ENCODE measurements at regions not wholly inside any gene's neighbourhood (a gene's known extent, or its start where the extent isn't known, plus 50 kb on each side); places are given as distances from the start of the nearest gene placed in this dataset.

- no peak overlapping the region for H3K4me3 Mint-ChIP-seq
- no peaks in the 10 kb centered on the region for H3K27me3 Mint-ChIP-seq (ENCODE audit: low read depth)
- POLR2A ChIA-PET = no interaction called here
- H3K4me1 Mint-ChIP-seq = no peaks in the 10 kb centered on the region
- DNase-seq (ENCODE audit: low spot score) = no peak
- H3K27ac Mint-ChIP-seq = no peak overlapping the region
- CTCF ChIA-PET = no interaction called here
- no peak for TF ChIP-seq USF1 (CRISPR knock-in tag; IDR thresholded peaks at IDR 0.05)
- TF ChIP-seq ZNF416 (CRISPR knock-in tag; IDR thresholded peaks at IDR 0.05) = no peak
- TF ChIP-seq ZBTB43 (CRISPR knock-in tag; IDR thresholded peaks at IDR 0.05) = no peak
- TF ChIP-seq GTF2I (CRISPR knock-in tag; conservative IDR thresholded peaks at IDR 0.05) = no peak
- TF ChIP-seq NFE2L1 (CRISPR knock-in tag; IDR thresholded peaks at IDR 0.05) = no peak
- TF ChIP-seq AR (CRISPR knock-in tag; IDR thresholded peaks at IDR 0.05) = no peak
- H3K36me3 Mint-ChIP-seq = peaks cover 2% of the 10 kb centered on the region; the same call in 1 of the 2 replicates
- peaks cover 9% of the 10 kb centered on the region for H3K9me3 Mint-ChIP-seq
- no peak for ATAC-seq
Observed at GRCh38 chrX:6472652-6473342, 62.1 kb downstream of the VCX3A start.

GRCh38 chrX:6468706-6469105 lies 66.2 kb downstream of the VCX3A start:
- CTCF ChIA-PET = no interaction called here
- H3K27ac Mint-ChIP-seq = no peak overlapping the region
- DNase-seq (ENCODE audit: low spot score) = no peak
- no peaks in the 10 kb centered on the region for H3K36me3 Mint-ChIP-seq
- POLR2A ChIA-PET = no interaction called here
- no peaks in the 10 kb centered on the region for H3K27me3 Mint-ChIP-seq (ENCODE audit: low read depth)
- no peak for TF ChIP-seq ZNF425 (CRISPR knock-in tag; conservative IDR thresholded peaks at IDR 0.05)
- TF ChIP-seq PRDM15 (CRISPR knock-in tag; IDR thresholded peaks at IDR 0.05) = no peak
- TF ChIP-seq USF1 (CRISPR knock-in tag; IDR thresholded peaks at IDR 0.05) = no peak
- TF ChIP-seq GRHL2 (CRISPR knock-in tag; IDR thresholded peaks at IDR 0.05; ENCODE audit: insufficient replicate concordance, severe bottlenecking) = no peak
- TF ChIP-seq RORB (CRISPR knock-in tag; IDR thresholded peaks at IDR 0.05) = no peak
- no peak for TF ChIP-seq PREB (CRISPR knock-in tag; IDR thresholded peaks at IDR 0.05; ENCODE audit: borderline replicate concordance)
- TF ChIP-seq NFE2L1 (CRISPR knock-in tag; IDR thresholded peaks at IDR 0.05) = no peak
- TF ChIP-seq E2F5 (CRISPR knock-in tag; IDR thresholded peaks at IDR 0.05) = no peak
- H3K4me3 Mint-ChIP-seq = no peak overlapping the region
- peaks cover 5% of the 10 kb centered on the region for H3K4me1 Mint-ChIP-seq
- H3K9me3 Mint-ChIP-seq = peaks cover 3% of the 10 kb centered on the region; the same call in 1 of the 2 replicates
- no peak for ATAC-seq
